HG02970 (cell line): ENCODE measurements at regions not wholly inside any gene's neighbourhood (a gene's known extent, or its start where the extent isn't known, plus 50 kb on each side); places are given as distances from the start of the nearest gene placed in this dataset.

Experiments used
- ATAC-seq: cut with Tn5 transposase; IDR thresholded peaks from one replicate; pipeline ENCODE4 v1.9.1; 2021; ENCODE audit warnings: mild to moderate bottlenecking, moderate library complexity, moderate number of reproducible peaks; ENCODE audit not compliant: unreplicated experiment, low FRiP score

GRCh38 chr14:66139432-66139831 lies 346.7 kb upstream of the CCDC196 start:
- no peak for ATAC-seq

- ATAC-seq, result no peak
These were observed 345.8 kb upstream of the CCDC196 start for GRCh38 chr14:66140213-66140918.

DNA sequence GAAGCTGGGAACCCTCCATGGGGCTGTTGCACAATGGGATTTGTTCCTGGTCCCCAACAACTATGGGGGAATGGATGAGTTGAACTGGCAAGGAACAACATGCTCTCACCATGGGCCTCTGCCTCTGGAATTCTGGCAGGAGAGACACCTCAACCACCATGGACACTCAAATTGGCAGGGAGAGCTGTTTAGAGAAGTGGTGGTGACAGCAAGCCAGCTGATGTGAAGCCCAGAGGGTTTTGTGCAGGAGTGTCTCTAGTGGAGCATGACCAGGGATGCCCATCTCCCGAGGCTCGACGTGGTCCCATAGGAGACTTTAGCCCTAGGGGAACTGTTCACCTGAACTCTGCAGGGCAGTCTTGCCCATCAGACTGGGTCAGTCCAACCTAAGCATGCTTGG lies 345.2 kb upstream of the CCDC196 start:
- ATAC-seq, result no peak

- ATAC-seq, result no peak
These were observed 344.4 kb upstream of the CCDC196 start for GRCh38 chr14:66141733-66142132.

- ATAC-seq, result no peak
These were observed 342.6 kb upstream of the CCDC196 start for GRCh38 chr14:66143387-66144112.

DNA sequence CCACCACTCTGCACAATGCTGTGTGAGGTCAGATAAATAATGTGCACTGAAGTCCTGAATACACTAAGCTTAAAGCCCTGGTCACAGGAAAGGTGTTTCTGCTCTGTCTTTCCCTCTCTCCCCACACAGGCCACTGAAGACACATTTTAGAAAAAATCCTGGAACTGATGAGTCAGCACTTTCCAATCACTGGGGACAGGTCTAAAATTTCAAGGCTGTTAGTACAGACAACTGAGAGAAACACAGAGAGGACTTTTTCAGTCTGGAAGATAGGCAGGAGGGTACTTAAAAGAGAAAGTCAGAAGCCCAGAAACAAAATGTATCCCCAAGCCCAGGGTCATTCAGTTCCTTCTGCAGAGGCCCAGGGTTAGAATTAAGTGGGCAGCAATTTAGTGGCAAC lies 333.9 kb upstream of the CCDC196 start:
- no peak for ATAC-seq

- no peak for ATAC-seq
These were observed 333.4 kb upstream of the CCDC196 start for GRCh38 chr14:66152747-66153146.

DNA sequence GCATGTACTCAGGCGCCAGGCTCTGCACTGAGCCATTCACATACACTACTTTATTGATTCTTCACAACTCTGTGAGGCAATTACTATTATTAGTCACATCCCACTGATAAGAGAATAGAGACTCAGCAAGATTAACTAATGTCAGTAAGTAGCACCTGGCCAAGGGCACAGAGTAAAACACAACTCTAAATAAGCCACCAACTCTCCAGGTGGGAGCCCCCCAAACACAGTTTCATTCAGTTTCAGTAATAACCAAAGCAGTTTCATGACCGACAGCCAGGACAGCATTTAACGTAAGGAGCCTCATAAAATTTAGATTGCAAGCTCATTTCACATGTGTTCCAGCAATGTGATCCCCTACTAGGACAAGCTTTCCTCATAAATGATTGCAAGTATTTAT lies 323.1 kb upstream of the CCDC196 start:
- ATAC-seq, result no peak

GRCh38 chr14:66165337-66165736 lies 320.8 kb upstream of the CCDC196 start:
- ATAC-seq, result no peak

DNA sequence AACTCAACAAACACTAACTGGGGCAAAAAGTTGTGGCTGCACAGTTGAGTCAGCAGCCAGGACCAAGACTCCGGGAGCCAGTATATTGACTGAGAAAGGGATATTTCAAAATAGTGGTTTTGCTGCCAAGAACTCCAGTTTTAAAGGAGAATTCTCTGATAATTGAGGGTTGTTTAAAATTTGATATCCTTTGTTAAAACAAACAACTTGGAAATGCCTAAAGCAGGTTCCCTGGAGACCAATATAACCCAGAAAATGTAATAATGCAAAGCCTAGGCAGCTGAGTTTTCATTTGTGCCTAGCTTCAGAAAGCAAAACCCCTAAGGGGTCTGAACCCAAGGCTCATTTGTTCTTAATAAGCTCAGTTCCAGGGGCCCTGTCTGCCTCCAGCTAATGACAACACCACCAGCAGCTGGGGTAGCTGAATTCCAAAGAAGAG lies 311.7 kb upstream of the CCDC196 start:
- no peak for ATAC-seq

GRCh38 chr14:66177935-66178334 lies 308.2 kb upstream of the CCDC196 start:
- ATAC-seq, result no peak

GRCh38 chr14:66196670-66197069 lies 289.5 kb upstream of the CCDC196 start:
- no peak for ATAC-seq

DNA sequence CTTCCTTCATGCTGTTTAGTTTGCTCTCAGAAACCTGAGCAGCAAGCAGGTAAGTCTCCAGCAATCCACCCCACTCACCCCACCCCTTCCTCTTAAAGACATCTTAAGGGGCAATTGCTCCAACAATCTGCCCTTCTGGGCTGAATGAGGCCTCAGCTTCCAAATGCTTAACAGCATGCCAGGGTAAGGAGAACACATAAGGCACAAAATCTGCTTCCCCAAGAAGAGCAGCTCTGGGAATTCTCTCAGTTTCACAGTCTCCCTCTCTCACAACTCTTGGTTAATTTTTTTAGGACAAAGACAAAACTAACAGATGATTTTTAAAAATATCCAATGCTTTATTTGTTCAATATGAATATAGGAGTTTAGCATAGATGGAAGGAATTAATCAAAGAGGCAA lies 288.9 kb upstream of the CCDC196 start:
- no peak for ATAC-seq

- no peak for ATAC-seq
These were observed 279.6 kb upstream of the CCDC196 start for GRCh38 chr14:66206554-66206953.

DNA sequence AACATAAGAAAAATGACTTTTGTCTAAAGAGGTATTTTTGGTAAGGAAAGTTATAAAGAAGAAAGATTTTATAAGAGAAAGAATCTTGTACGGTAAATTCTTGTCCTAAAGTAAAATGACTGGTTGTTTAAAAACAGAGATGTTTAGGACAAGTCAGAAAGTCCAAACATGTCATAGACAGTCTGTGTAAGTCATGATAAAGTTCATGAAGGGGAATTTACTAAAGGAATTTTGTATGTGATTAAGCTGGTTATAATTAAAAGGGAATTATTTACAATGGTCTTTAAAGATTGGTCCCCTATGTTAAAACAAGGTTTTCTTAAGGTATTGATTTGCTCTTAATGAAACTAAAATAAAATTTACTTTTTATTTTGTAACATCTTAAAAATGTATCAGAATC lies 269.4 kb upstream of the CCDC196 start:
- ATAC-seq, result no peak

DNA sequence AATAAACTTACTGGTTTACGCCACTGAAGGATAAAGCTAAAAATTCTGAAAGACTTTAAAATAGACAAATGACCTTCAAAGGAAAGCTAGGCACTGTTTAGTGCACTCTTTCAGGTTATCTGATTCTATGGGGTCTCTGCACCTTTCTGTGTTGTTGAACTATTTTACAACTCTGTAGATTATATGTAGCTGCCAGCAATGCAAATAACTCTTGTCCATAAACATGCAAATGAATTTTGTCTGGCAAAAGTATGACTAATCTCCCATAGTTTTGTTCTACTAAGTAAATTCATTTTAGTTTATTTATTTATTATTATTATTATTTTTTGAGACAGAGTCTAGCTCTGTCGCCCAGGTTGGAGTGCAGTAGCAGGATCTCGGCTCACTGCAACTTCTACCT lies 266.3 kb upstream of the CCDC196 start:
- ATAC-seq, result no peak

DNA sequence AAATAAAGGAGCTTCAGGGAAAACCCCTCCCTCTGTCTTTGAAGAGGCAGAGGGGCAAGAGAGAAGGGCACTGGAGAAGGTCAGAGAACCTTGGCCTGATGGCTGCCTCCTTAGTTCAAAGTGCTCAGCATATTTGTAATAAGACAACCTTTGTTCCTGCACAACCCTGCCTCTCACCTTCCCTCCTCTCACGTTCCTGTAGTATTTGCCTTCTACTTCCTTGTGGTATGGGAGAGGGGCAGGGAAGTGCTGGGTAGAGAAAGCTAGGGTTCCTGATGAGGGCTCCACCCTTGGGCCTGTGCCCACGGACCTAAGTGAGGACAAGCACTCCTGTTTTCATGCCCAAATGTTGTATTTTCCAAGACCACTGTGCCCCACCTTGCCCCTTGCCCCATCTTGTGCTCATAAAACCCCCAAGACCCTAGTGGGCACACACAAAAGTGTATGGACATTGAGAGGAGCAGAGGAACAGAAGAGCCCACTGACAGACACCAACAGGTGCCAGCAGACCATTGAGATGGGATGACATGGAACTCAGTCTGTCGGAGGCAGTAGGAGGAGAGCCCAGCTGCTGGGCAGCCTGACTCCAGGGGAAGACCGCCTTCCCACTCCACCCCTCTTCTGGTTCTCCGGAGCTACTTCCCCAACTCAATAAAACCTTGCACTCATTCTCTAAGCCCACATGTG lies 261.5 kb upstream of the CCDC196 start:
- ATAC-seq, result no peak

DNA sequence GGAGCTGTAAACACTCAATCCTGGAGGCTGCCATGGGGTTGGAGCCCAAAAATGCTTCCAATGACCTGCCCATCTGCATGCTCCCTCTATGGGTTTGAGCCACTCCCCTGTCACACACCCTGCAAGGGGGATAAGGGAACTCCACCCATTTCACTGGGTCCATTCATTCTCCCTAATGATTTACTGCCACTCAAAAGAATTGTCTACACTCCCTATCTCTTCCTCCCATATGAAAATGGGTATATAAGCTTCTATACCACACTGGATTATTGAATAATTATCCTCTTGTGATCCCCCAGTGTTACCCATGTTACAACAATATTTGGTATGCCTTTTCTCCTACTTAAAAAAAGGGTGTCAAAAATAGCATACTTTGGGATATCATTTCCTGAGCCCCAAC lies 260.8 kb upstream of the CCDC196 start:
- ATAC-seq, result no peak

DNA sequence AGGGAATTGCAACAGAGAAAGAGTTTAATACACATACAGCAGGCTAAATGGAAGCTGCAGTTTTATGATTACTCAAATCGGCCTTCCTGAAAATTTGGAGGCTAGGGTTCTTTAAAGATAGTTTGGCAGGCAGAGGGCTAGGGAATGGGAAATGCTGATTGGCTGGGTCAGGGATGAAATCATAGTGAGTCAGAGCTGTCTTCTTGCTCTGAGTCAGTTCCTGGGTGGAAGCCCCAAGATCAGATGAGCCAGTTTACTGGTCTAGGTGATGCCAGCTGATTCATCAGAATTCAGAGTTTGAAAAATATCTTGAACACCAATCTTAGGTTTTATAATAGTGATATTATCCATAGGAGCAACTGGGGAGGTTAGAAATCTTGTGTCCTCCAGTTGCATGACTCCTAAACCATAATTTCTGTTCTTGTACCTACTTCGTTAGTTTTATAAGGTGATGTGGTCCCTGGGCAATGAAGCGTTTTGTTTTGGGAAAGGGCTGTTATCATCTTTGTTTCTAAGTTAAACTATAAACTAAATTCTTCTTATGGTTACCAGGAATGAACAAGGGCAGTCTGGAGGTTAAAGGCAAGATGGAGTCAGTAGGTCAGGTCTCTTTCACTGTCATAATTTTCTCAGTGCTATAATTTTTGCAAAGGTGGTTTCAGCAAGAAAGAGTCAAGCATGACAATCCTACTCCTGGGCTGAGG lies 257.8 kb upstream of the CCDC196 start:
- no peak for ATAC-seq

DNA sequence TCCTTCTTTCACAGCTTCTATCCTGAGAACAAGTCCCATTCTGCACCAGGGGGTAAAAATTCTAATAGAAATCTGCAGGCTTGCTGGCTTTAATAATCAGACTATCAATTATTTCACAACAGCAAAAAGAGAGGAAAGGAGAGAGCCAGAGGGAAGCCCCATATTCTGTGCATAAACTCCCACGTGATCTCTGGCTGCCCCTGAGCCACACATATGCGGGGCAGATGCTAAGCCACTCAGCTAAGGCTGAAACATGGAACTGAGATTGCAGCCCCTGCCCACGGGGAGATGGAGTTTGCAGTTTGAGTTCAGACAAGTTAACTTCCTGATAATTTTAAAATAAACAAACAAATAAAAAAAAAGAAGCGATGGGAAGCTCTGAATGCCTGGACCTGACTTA lies 254.4 kb upstream of the CCDC196 start:
- no peak for ATAC-seq

DNA sequence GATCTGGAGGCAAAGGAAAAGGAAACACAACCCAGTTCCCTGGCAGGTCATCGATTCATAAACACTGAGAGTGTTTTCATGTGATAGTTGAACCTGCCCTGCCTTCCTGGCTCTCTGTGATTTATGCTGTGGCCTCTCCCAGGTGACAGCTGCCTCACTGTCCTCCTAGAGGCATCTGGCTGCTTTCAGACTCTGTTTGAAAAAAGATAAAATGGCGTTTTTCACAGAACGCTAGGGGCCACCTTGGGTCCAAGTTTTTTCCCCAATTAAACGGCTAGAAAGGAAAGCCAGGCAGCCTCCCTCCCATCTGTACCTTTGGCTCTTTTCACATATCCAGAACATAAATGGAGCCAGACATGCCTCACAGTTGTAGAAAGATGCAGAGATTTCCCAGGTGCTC lies 252.6 kb upstream of the CCDC196 start:
- no peak for ATAC-seq
